Keratinocyte (primary cell): ENCODE measurements at regions not wholly inside any gene's neighbourhood (a gene's known extent, or its start where the extent isn't known, plus 50 kb on each side); places are given as distances from the start of the nearest gene placed in this dataset.

Experiments used
- DNase-seq: peaks from one replicate; pipeline ENCODE4 v3.0.0-alpha.2; 2011; ENCODE audit warnings: low read depth, missing footprints, low spot score
- FAIRE-seq: peaks from 2 replicates; lab custom pipeline; 2011; peaks lifted over from hg19 to GRCh38; lab: Jason Lieb, UNC
- H2AFZ ChIP-seq: 2 replicates; pipeline ENCODE4 v1.6.0; 2012; ENCODE audit warnings: low read length, control low read depth, inconsistent platforms; ENCODE audit not compliant: control insufficient read depth
- H3K27ac ChIP-seq: 2 replicates; pipeline ENCODE4 v1.5.1; 2011; ENCODE audit warnings: low read length; ENCODE audit not compliant: control insufficient read depth, insufficient read depth
- H3K27me3 ChIP-seq: 3 replicates; pipeline ENCODE4 v1.6.0; 2011; ENCODE audit warnings: low read length; ENCODE audit not compliant: control insufficient read depth, insufficient read depth; ENCODE audit errors: extremely low read depth
- H3K36me3 ChIP-seq, 2 experiments: 2 replicates in 1 of 2; 3 replicates in 1 of 2; pipeline ENCODE4 v1.5.1; 2011; ENCODE audit warnings: low read length in 2 of 2, mild to moderate bottlenecking in 1 of 2; ENCODE audit not compliant: control insufficient read depth in 2 of 2, insufficient read depth in 2 of 2; ENCODE audit errors: extremely low read depth in 1 of 2
- H3K4me1 ChIP-seq: 3 replicates; pipeline ENCODE4 v1.5.1; 2011; ENCODE audit warnings: low read length; ENCODE audit not compliant: control insufficient read depth, insufficient read depth; ENCODE audit errors: extremely low read depth
- H3K4me2 ChIP-seq: 3 replicates; pipeline ENCODE4 v1.6.0; 2011; ENCODE audit warnings: low read depth, low read length; ENCODE audit not compliant: control insufficient read depth, insufficient read depth; ENCODE audit errors: extremely low read depth
- H3K4me3 ChIP-seq, 3 experiments: fragments of 200-600 bp in 1 of 3; sonication (generic) in 1 of 3; 2 replicates in 2 of 3; 3 replicates in 1 of 3; pipeline ENCODE4 v1.5.1; 2011 to 2016; ENCODE audit warnings: low read length in 3 of 3, mild to moderate bottlenecking in 3 of 3, control low read depth in 2 of 3, inconsistent platforms in 1 of 3, low read depth in 1 of 3, mixed read lengths in 1 of 3, mixed run types in 1 of 3, moderate library complexity in 1 of 3; ENCODE audit not compliant: control insufficient read depth in 2 of 3, insufficient read depth in 2 of 3; ENCODE audit errors: extremely low read depth in 1 of 3
- H3K79me2 ChIP-seq: 2 replicates; pipeline ENCODE4 v1.6.0; 2012; ENCODE audit warnings: low read length; ENCODE audit not compliant: control insufficient read depth, insufficient read depth
- H3K9ac ChIP-seq: 3 replicates; pipeline ENCODE4 v1.6.0; 2011; ENCODE audit warnings: low read length; ENCODE audit not compliant: control insufficient read depth, insufficient read depth; ENCODE audit errors: extremely low read depth
- H3K9me1 ChIP-seq: 3 replicates; pipeline ENCODE4 v1.6.0; 2011; ENCODE audit warnings: low read length; ENCODE audit not compliant: control insufficient read depth, insufficient read depth; ENCODE audit errors: extremely low read depth
- H3K9me3 ChIP-seq: 2 replicates; pipeline ENCODE4 v1.5.1; 2012; ENCODE audit warnings: low read depth, low read length; ENCODE audit not compliant: control insufficient read depth
- H4K20me1 ChIP-seq: 3 replicates; pipeline ENCODE4 v1.6.0; 2011; ENCODE audit warnings: low read length; ENCODE audit not compliant: control insufficient read depth, insufficient read depth; ENCODE audit errors: extremely low read depth
- CTCF ChIP-seq, 3 experiments: IDR thresholded peaks in 1 of 3; conservative IDR thresholded peaks in 1 of 3; optimal IDR thresholded peaks in 1 of 3; 2 replicates in 2 of 3; 3 replicates in 1 of 3; pipeline versions ENCODE3 to v1.5.1; 2011; ENCODE audit warnings: low read length in 3 of 3, mild to moderate bottlenecking in 3 of 3, moderate library complexity in 2 of 3, control low read depth in 1 of 3, inconsistent platforms in 1 of 3; ENCODE audit not compliant: insufficient read depth in 2 of 3; ENCODE audit errors: extremely low read depth in 1 of 3
- EZH2 ChIP-seq: IDR thresholded peaks from one replicate; pipeline ENCODE4 v1.6.1; 2012; ENCODE audit warnings: inconsistent platforms, mild to moderate bottlenecking, low read length, moderate library complexity
- dilution Hi-C: fragments of 300-500 bp; cut with MboI; formaldehyde crosslinking; loops from one replicate; pipeline ENCODE4 v1.7.0; 2020; ENCODE audit warnings: low sequenced_read_pairs; ENCODE audit not compliant: extremely low pct_ligation_motif_present

DNA sequence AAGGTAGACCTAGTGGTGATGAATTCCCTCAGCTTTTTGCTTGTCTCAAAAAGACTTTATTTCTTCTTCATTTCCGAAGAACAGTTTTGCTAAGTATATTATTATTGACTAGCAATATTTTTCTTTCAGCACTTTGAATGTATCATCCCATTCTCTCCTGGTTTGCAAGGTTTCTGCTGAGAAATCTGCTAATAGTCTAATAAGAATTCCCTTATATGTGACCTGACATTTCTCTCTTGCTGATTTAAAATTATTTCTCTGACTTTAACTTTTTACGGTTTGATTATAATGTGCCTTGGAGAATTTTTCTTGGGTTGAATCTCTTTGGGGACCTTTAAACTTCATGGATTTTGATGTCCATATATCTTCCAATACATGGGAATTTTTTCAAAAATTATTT, 628.3 kb upstream of the ADGRL2 start:
- no peak overlapping the region for H3K4me2 ChIP-seq
- no peak overlapping the region for H3K4me3 ChIP-seq
- H4K20me1 ChIP-seq: no peaks in the 10 kb centered on the region
- H3K27me3 ChIP-seq: no peaks in the 10 kb centered on the region
- H3K9me3 ChIP-seq: no peaks in the 10 kb centered on the region
- TF ChIP-seq CTCF (optimal IDR thresholded peaks at IDR 0.05 in 1 of 3, IDR thresholded peaks at IDR 0.05 in 1 of 3, conservative IDR thresholded peaks at IDR 0.05 in 1 of 3; ENCODE audit: extremely low read depth in 1 of 3, insufficient read depth in 2 of 3, low read length in 3 of 3): no peak
- no peak for TF ChIP-seq EZH2
- H3K36me3 ChIP-seq: no peaks in the 10 kb centered on the region
- dilution Hi-C loops: no loop called here
- FAIRE-seq: no peak
- H3K79me2 ChIP-seq: no peaks in the 10 kb centered on the region
- no peaks in the 10 kb centered on the region for H3K9me1 ChIP-seq
- H3K9ac ChIP-seq: no peak overlapping the region
- no peak overlapping the region for H2AFZ ChIP-seq
- H3K4me1 ChIP-seq: peaks cover 21% of the 10 kb centered on the region
- no peak for DNase-seq
- H3K27ac ChIP-seq: no peak overlapping the region

- DNase-seq (no peak), FAIRE-seq (no peak)
- Histone ChIP-seq H3K79me2 (no peaks in the 10 kb centered on the region), H3K36me3 (no peaks in the 10 kb centered on the region), H3K27ac (no peak overlapping the region), H3K4me1 (peaks cover 26% of the 10 kb centered on the region), H2AFZ (no peak overlapping the region), H3K4me3 (no peak overlapping the region), H3K9me1 (no peaks in the 10 kb centered on the region), H4K20me1 (no peaks in the 10 kb centered on the region), H3K4me2 (no peak overlapping the region), H3K27me3 (no peaks in the 10 kb centered on the region), H3K9me3 (no peaks in the 10 kb centered on the region), H3K9ac (no peak overlapping the region)
- TF ChIP-seq EZH2: no peak
- no peak for TF ChIP-seq CTCF (optimal IDR thresholded peaks at IDR 0.05 in 1 of 3, IDR thresholded peaks at IDR 0.05 in 1 of 3, conservative IDR thresholded peaks at IDR 0.05 in 1 of 3; ENCODE audit: extremely low read depth in 1 of 3, insufficient read depth in 2 of 3, low read length in 3 of 3)
- dilution Hi-C loops: no loop called here
Observed at GRCh38 chr1:81170721-81171120, 630.0 kb upstream of the ADGRL2 start.
